HG02571 (cell line): ENCODE measurements at regions not wholly inside any gene's neighbourhood (a gene's known extent, or its start where the extent isn't known, plus 50 kb on each side); places are given as distances from the start of the nearest gene placed in this dataset.

ENCODE experiments used
- ATAC-seq: cut with Tn5 transposase; IDR thresholded peaks from one replicate; pipeline ENCODE4 v1.9.1; 2021; ENCODE audit warnings: mild to moderate bottlenecking, moderate library complexity; ENCODE audit not compliant: unreplicated experiment

DNA sequence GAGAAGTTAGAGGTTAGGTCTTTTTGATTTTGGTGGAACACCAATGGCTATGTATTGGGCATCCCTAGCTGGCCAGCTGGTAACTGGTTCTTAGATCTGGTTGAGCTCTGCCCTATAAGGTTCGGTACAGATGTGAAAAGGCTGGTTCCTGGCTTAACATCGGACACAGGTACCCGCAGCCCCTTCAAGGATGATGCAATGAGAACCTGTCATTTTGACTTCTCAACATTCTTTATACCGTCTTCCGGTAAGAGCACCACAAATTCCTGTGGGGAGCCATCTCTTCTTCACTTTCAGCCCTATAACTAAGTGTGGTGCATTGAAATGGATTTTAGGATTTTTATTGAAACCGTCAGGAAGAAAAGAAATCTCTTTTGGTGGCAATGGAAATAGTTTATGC lies 222.8 kb downstream of the ADAMTS9 start:
- no peak for ATAC-seq

DNA sequence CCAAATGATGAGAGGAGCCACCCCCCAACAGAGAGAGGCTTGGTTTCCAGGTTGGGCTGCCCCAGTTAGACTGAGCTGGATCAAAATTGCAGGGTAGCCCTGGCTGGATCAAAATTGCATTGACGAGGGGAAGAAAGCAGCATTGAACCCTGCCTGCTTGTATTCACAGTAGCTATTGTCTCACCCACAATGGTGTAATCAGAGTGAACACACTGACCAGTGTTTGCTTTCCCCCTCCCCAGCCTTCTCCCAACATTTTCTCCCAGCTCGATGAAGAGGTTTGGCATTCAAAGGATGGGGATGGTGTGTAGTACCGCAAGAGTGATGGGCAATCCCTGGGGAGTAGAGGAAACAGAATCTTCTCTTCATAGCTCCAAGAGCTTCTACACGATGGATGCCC lies 223.8 kb downstream of the ADAMTS9 start:
- ATAC-seq = no peak

DNA sequence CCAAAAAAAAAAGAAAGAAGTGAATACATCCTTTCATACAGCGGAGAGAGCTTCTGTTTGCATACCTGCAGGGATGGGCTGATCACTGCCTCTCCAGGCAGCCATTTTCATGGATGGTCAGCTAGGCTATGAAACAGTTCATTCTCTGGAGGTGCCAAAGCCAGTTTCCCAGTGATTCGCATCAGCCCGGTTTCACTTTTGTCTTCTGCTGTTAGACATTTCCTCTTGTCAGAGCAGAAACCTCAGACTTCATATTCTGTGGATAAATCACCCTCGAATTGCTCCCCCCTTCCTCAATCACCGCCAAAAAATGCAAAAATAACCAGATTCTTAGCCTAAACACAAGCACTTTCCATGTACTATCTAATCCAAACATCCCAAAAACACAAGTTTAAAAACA lies 225.6 kb downstream of the ADAMTS9 start:
- no peak for ATAC-seq

DNA sequence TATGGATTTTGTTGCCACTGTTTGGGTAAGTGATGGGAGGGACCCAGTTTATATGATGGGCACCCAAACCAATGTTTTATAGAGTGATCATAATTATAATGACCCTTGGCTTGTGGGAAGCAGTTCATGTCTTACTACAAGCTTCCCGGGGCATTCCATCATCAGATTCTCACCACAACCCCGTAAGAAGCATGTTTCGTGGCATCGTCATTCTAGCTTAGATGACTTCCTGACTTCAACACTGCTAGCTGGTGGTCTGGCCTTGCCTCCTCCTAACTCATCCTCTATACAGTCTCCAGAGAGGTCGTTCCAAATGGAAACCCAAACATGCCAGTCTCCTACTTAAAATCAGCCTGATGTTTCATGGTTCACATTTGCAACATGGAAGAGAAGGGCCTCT lies 226.9 kb downstream of the ADAMTS9 start:
- ATAC-seq = no peak

DNA sequence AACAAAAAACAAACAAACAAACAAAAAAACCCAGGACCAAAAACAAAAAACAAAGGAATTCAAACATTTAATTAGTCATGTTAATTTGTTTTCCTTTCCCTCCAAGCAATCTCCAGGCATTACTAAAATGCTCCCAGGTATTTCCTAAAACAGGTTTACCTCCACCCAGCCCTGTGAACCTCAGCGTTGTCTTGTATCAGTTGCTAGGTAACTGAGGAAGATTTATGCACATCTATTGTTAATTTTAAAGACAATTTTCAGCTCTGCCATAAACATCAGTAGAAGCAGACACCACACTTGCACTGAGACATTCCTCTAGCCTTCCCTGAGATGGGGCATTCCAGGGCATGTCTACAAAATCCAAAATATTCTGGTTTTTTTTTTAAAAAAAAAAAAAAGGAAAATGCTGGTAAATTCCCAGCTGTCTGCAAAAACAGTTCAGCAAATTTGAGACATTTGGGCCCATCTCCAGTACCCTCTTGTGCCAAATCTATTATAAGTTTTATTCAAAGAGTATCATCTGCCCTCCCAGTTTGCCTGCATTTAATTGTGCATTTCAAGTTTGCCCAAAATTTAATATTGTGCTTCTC lies 227.6 kb downstream of the ADAMTS9 start:
- no peak for ATAC-seq

DNA sequence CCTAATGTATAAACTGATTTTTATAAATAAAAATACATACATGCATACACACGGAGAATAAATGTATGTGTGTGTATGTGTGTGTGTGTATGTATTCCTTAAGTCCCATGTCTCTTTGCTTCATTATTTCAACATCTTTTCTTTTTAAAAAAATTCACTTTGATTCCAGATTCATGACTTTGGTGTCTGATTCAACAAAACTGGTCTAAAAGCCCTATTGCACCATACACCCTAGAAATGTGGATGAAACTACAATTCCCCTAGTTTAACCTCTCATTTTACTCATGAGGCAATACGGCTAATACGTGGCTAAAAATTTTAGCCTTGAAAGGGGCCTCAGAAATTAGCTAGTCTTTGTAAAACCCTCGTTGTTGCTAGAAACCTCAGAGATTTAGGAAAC lies 228.1 kb downstream of the ADAMTS9 start:
- no peak for ATAC-seq

DNA sequence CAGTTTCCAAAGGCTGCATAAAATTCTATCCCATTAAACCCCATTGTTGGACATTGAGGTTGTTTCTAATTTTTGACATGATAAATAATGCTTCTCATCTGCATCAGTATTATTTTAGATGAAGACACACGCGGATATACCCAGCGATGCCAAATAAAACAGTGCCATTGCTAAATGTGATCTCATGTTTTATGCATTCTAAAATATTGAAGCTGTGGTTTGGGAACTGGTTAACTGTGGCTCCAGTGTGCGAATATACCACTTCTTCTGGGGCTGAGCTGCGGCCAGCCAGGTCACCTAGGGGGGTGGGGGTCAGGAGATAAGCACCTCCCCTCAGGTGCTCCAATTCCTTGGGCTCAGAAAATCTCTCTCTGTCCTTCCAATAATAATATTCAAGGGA lies 230.0 kb downstream of the ADAMTS9 start:
- ATAC-seq = no peak

DNA sequence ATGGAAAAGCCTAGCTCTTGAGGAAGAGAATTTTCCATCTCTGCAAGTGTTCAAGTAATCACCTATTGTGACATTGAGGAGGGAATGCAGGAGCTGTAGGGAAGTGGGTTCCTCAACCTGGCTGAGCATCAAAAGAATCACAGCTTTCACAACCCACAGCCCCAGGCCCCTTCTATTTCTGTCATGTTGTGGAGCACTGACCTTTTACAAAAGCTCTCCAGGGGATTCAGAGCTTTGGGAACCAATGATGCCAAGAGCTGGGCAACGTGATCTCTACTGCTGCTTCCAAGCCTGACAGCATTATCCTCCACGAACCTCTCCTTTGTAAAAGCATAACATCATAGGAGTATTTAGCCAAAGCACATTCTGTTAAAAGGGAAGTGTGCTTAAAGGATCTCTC lies 231.1 kb downstream of the ADAMTS9 start:
- ATAC-seq = no peak

DNA sequence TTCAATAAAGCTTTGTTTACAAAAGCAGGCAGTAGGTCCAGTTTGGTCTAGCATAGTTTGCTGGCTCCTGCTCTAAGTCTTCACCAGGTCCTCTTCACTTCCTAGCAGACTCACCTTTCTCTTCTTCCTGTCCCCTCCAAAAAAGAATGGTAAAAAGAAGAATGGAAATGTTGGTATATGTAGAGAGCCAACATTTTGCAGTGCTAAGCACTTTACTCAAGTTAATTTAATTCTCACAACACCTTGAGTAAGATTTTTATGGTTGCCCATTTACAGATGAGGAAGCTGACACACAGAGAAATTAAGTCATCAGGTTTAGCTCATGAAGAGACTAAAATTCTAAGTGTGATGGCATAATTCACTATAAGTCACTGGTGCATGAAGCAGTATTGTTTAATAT lies 230.1 kb upstream of the PRICKLE2 start:
- ATAC-seq = no peak

DNA sequence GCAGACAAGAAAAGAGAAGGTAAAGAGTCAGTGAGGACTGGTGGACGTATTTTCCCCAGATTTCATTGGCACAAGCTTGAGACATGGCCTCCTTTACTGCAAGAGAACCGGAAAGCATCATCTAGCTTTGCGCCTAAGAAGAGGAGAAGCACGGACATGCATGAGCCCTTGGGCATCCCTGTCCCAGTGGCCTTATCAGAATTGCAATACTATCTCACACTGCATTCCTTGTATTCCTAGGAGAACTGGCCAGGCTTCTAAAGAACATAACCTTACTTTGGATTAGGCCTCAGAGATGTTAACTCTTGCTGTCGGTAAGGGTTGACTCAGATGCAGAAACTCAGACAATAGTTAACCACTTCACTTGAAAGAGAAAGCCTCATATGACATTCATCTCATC lies 229.5 kb upstream of the PRICKLE2 start:
- no peak for ATAC-seq

DNA sequence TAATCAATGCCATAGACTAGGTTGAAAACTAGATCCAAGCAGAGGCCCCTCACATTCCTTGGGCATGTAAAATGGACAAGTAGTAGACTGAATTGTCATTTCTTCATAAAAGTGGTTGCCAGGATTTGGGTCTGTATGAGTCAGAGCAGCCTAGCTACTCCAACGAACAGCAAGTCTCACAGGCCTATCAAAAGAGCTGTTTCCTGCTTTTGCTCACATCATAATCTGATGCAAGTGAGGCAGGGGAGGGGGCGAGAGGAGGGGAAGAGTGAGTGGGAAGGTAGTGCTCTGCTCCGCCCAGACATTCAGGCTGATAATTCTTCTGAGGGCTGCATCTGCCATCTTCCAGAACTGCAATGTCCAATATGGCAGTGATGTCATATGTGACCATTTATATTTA lies 228.9 kb upstream of the PRICKLE2 start:
- ATAC-seq = no peak

DNA sequence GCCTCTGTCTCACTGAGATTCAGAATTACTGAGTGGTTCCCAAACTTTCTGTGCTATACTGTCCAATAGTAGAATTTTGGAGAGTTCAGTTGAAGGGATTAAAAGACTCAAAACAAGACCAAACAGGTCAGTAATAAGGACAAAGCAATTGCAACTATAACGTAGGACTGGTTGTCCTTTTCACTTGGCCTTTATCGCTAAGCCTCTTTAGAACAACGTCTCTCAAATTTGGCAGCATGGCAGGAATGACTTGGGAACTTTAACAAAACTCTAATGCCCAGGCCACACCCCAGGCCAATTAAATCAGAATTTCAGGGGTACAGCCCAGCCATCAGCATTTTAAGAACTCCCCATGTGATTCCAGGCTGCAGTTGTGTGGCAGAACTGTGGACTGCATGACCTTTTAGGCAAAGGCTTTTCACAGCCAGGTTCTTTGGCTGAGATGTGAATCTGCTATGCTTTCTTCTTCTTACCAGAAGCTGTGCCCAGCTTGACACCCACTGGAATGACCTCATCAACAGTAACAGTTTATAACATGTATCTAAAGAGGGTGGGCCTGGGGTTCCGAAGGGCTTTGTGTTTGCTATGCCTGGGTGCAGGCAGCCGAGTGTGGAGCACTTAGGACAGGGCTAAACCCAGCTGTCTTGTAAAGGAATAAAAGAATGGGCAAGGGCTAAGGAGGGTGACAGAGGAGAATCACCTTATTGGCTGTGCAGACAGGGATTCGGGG lies 226.2 kb upstream of the PRICKLE2 start:
- ATAC-seq = no peak

DNA sequence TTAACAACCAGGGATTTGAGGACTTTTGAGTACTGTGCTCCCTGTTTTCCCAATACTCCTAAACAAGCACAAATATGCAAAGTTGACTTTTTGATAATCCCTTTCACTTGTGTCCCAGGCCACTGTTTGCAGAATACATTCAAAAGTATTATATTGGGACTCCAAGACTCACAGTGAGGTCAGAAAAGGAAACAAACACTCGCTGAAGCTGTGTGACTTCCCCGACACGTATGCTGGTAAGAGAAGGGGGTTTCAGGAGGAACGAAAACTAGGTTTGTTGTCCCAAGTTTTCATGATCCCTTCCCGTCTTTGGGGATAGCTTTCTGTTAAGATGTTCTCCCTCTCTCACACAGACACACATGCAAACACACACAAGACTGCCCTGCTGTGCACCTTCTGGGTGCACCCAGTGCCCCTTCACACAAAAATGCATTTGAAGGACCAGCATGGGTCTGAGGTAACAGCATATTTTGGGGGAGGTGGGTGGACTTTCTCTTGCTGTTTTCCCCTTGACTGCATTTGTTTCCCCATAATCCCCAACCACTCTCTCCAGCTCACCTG lies 225.2 kb upstream of the PRICKLE2 start:
- no peak for ATAC-seq

DNA sequence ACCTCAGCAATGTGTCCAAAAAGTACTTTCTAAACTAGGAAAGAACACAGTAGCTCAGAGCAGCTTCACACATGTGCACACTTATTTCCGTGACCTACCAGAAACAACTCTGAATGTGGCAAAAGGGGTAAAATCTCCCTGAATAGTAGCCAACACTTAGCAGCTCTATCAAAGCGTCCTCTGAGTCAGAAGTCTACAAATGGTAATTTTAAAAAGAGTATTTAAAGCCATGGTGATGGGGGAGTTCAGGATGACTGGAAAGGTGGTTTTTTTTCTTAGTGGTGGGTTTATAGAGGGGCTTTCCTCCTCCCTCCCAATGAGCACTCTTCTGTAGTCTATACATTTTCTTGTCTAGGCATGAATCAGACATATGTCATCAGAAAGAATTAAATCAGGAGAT lies 223.8 kb upstream of the PRICKLE2 start:
- peak; percentile 43 for ATAC-seq

DNA sequence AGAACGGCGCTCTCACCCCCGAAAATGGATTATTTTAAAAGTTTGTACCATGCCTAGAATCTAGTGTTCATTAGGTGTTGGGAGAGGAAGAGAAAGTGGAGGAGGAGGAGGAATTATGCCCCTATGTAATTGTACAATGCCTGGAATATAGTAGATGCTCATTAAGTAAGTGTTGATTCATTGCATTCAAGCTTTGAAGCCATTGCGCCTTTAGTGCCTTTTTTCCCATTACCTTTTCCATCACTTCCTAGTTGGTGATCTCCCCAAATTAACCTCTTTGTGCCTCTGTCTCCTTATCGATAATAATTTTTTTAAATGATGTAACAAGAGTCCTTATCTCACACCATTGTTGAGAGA lies 220.7 kb upstream of the PRICKLE2 start:
- no peak for ATAC-seq

DNA sequence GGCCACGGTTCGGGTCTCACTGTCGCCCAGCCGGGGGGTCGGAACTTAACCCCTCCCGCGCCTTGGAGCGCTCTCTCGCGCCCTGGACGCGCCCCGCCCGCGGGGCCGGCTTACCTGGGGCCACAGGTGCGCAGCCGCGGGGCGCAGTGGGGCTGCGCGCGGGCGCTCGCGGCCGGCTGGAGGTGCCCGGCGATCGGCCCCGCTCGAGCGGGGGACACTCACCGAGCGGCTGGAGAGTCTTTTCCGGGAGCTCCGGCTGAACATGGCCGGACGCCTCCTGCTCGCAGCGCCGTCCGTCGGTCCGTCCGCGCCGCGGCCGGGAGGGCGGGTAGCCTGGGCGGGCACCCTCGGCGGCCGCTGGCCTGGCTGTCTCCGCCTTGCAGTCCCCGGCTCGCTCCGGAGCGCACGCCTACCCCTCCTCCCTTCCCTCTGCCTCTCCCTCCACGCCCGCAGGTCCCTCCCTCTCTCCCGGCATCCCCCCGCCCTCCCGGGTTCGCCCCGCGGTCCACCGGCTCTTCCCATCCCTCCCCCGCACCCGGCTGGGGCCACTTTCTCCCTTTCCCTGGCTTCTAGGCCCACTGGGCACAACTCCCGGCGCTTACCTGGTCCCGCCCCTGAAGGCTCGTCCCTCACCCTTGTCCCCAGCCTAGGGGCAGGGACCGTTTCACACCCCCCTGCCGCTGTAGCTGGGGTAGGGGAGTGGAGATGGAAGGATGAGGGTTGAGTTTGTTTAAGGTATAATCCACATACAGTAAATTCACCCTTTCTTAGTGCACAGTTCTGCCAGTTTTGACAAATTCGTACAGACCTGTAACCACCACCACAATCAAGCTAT lies 220.1 kb upstream of the PRICKLE2 start:
- no peak for ATAC-seq

DNA sequence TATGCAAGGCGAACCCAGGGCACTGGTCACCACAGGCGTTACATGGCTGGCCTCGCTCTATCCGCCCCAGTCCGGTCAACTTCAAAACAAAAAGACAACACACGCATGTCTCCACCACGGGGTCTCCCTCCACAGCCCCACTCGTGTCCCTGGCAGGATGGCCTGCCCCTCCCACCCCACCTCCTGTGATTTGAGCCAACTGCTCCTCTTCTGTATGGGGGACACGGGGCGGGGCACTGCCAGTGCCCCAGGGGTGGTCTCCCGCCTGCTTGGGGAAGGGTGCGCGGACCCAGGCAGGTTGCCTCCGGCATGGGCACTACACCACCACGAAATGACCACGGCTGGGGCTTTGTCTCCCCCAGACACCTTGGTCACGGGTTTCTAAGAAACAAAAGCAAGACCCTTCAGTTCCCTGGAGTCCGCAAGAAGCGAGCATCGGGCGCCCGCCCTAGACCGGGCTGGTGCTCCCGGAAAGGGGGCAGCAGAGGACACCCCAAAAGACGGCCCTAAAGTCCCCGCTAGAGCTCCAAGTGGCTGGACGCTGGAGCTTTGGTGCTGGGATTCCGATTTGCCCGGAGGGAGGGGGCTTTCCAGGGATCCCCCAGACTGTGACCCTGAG lies 219.3 kb upstream of the PRICKLE2 start:
- no peak for ATAC-seq

DNA sequence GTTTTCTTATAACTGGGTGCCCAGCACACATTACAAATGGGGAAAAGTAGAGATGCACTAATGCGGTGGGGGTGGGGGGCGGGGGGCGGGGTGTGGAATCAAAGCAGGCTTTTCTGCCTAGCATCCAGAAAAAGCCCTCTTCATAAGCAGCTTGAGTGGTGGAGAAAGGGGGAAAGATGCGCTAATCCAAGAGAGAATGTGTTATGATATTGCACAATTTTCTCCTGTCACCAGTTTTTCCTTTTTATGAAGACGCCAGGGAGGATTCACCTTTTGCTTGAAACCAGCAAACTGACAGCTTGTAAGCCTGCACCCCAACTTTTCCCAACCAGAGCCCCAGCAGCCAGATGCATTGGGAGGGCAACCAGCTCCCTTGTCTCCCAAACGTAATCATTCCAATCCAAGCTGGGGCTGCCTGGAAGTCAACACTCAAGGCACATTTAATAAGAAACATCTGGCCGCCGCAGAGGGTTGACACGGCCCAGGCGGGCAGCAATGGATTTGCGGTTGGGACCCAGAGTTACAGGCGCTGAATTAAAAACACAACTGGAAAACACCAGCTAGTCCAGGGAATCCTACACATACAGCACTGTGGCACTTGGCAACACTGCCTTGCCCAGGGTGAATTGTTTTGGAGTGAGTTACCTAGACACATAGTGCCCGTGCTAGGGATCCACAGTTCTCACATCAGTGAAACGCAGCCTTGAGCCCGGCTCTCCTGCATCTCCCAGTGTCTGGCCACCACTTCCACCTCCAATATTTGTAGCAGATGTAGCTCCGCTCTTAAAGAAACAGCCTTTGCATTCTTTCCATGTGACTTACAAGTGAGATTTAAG lies 218.5 kb upstream of the PRICKLE2 start:
- ATAC-seq = no peak

DNA sequence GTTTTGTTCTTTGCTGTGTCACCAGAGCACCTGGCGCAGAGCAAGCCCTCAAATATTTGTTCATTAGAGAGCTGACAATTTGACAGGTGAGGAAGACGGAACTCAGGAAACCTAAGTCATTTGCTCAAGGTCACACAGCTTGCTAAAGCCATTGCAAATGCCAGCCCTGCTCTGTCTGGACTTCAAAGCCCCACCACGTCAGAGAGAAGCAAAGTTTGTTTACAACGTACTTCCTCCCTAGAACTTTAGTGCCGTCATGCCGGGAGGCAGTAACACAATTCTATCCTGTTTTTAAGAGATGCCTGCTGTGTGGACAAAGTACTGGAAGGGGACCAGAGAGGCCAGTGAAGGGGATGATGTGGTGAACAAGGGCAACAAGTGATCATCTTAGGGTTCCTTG lies 216.6 kb upstream of the PRICKLE2 start:
- ATAC-seq = no peak

DNA sequence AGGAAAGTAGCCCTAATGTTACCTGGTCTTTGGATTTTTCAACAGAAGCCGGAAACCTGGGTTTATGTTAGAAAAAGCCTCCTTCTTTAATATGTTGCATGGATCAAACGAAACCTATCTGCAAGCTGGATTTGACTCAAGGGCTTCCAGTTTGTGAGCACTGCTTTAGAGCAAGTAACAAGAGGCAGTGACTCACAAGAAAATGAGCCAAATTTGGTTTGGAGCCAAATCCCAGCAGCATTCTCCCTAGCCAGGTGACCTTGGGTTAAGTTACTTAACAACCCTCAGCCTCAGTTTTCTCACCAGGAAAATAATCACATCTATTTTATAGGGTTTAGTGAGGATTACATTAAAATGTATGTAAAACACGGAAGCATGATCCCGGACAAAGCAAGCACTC lies 215.2 kb upstream of the PRICKLE2 start:
- no peak for ATAC-seq

DNA sequence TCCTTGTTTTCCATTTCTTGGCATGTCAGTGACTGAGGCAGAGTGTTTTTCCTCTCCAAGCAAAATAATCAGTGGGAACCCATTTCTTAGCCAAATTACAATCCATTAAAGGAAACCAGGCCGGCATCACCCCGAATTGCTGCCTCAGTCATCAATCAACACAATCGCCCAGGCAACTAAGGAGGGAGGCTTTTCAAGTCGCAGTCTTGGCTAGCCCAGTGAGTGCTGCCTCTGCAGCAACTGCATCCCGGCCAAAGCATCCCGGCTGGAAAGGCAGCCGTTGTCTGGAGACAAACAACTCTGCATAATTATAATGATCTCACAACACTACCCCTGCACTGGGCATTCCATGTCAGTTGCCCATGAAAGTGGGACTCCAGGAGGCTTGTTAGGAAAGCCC lies 213.5 kb upstream of the PRICKLE2 start:
- ATAC-seq = no peak
